ELR (cell line): ENCODE measurements at regions not wholly inside any gene's neighbourhood (a gene's known extent, or its start where the extent isn't known, plus 50 kb on each side); places are given as distances from the start of the nearest gene placed in this dataset.
A peak's percentile ranks its signal among the peaks of the same experiment; 100 is the strongest.

Experiments used
- DNase-seq: peaks from one replicate; pipeline ENCODE4 v3.0.0-alpha.2; 2015; ENCODE audit warnings: low read depth

DNA sequence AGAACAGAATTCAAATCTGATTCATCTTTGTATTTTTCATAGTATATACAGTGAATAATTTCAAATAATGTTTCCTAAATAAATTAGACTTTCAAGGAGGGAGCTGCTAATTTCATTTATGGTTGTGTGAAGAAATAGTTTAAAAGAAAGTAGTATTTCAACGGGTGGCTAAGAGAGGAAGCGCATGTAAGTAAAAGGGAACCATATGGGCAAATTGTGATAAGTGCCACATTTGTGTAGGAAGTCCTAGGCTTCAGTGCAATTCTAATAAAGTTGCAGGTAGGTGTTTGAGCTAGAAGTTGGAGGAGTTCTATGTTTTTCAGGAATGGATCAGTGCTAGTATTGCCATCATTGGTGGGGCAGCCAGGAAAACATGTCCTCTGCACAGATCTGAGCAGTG is 178.8 kb upstream of the PRDM1 start:
- no peak for DNase-seq

DNA sequence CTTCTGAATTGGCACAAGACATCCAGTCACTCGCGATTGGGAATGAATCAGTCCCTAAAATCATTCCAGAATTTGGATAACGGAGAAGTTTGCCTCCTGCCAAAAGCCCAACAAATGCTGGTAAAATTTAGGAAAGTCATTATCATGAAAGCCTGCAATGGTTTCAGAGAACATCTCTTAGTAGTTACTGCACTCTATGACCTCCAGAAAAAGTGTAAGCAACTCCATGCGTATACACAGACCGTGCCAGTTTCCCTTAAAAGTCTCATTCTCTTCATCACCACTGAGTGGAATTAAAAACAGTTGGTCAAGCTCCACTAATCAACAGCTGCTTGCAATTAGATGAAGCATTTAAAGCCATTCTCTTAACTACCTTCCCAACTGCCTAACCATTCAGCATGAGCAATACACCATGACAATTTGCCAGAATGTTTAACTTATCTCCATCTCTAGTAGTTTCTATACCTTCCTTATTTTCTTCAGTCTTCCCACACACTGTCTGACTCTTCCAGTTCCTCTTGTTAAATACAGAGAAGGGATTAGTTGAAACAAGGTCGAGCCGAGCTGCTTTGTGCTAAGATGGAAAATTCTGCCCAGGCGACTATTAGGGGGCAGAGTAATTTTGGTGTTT is 183.6 kb upstream of the PRDM1 start:
- no peak for DNase-seq

DNA sequence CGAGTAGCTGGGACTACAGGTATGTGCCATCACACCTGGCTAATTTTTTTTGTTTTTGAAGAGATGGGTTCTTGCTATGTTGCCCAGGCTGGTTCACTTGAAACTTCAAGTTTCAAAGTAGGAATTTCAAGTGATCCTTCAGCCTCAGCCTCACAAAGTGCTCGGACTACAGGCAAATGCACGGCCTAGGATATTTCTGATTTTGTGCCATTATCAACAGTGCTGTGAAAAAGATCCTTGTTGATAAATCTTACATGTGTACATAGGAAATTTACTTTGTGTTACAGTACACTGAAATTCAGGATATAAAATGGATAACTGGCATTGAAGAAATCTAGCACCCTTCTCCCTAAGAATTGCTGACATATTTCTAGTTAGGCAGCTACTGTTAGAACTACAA is 184.6 kb upstream of the PRDM1 start:
- DNase-seq, result no peak

DNA sequence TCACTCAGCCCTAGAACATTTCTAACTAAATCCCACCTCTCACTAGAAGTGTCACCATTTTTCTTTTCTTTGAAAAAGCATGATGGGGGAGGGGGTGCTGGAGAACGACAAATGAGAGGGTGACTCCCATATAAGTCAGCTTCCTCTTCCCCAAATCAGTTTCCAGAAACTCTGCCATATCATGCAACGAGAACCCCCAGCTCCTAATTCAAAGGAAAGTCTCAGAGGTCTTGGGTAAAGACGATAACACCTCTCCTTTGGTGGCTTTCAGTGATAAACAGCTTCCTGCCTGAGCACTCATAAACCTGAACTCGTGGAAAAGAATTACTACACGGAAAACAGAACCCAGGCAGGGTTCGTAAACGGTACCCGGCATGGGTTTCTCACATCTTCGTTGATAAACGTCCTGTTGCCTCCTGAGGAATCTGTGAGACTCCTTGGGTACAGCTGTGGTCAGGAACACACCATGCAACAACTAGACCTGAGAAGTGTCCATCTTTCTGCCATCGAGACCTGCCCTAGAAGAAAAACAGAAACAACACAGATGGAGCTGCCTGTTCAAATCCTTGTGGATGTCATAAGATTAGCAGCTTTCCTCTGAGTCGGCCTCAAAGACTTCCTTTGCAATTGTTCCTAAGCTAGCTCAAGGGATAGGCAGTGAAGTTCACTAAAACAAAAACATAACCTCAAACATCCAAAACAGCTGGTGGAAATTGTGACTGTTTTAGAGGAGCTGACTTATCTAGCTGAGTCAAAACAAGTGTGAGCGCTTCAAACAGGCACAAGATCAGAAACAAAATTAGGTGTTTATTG is 185.8 kb upstream of the PRDM1 start:
- DNase-seq, result peak; percentile 58

DNA sequence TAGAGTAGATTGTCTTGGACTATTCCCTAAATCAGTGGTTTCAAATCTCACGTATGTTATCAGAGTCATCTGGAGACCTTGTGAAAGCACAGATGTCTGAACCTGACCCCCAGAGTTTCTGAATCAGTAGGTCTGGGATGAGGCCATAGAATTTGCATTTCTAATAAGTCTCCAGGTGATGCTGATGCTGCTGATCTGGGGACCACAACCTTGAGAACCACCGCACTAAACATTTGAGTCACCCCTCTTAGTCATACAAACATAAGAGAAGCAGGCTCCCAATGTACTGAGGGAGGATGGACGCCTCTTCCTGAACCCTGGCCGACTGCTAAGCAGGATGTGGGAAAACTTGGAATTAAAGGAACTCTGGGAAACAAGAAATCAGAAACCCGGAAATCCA is 187.8 kb upstream of the PRDM1 start:
- peak; percentile 98 for DNase-seq

DNA sequence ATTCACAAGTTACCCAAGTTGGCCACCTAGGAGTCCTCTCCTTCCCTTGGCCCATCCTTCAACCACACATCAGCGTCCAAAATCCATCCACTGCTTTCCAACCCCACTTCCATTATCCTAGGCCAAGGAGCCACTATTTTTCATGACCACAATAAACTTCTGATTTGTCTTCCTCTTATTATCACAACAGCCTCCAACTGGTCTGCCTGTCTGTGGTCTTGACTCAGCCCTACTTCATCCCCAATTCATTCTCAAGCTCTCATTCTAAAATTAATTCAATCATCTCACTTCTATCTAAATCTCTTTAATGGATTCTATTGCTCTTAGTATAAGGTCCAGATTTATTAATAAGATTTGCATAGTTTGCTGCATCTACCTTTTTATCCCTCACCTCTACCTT is 189.0 kb upstream of the PRDM1 start:
- DNase-seq, result peak; percentile 14

DNA sequence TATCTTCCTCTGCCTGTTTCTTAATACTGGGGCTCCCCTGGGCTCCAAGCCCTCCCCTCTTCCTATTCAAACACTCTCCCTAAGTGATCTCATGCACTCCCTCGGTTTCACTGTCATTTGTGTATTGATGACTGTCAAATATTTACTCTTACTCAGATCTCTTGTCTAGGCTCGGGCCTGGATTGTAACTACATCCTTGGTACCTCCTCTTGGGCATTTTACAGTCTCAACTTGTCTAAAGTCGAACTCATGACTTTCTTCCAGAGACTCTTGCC is 189.4 kb upstream of the PRDM1 start:
- DNase-seq, result no peak

DNA sequence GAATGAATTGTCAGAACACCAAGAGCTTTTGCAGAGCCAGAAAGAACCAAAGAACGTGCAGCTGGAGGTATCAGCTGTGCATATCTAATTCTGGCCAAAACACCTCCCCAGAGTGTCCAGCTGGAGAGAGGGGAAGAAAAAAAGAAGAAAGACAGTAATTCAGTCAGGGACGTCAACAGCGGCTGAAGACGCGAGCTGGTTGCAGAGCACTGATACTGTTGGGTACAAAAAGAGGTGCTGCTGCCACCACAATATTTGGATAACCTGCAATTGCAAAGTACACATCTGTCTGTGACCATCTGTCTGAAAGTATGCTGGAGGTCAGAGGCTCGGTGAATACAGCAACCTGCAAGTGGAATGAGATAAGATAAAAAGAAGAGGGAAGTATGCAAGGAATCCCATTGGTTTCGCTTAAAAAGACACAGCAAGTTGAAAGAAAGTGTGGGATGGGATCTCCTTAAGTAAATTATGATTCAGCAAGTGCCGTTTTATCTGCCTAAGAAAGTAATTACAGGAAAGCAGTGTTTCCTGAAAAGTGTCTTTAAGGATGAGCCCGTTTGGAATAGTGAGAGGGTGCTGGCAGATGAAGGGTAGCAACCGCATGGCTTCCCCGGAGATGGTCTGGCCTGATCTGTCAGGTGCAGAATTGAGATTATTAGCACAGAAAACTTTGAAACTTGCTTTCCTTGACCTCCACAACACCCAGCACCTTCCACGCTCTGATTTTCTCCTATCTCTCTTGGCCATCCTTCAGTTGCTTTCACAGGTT is 189.9 kb upstream of the PRDM1 start:
- DNase-seq, result no peak

DNA sequence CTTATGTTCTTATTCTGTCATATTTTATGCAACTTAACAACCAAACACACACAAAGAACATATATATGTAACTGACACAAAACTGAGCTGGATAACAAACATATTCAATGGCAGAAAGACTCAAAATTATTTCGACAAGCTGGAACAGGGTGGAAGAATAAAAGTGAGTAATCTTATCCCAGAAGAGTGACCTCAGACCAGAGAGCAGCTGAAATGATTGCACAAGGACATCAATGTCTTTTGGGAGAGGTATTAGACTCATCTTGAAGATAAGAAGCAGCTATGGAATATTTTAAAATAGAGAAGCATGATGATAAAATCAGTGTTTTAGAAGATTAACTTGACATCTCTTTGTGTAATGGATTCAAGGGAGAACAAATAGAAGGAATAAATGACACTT is 191.6 kb upstream of the PRDM1 start:
- DNase-seq, result no peak

DNA sequence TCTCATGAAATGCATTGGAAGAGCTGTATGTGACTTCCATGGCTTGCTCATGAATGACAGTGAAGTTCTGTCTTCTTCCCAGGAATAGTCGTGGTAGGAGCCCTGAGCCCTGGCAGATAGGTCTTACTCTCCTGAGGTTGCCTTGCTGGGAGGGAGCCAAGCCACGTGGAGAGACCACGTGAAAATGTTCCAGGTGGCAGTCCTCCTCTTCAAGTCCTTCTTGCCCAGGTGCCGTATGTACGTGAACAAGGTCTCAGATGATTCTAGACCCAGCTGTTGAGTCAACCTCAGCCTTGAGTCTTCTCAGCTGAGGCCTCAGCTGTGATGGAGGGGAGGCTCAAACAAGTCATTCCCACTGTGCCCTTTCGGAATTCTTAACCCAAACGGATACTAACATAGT is 192.4 kb upstream of the PRDM1 start:
- DNase-seq, result no peak

DNA sequence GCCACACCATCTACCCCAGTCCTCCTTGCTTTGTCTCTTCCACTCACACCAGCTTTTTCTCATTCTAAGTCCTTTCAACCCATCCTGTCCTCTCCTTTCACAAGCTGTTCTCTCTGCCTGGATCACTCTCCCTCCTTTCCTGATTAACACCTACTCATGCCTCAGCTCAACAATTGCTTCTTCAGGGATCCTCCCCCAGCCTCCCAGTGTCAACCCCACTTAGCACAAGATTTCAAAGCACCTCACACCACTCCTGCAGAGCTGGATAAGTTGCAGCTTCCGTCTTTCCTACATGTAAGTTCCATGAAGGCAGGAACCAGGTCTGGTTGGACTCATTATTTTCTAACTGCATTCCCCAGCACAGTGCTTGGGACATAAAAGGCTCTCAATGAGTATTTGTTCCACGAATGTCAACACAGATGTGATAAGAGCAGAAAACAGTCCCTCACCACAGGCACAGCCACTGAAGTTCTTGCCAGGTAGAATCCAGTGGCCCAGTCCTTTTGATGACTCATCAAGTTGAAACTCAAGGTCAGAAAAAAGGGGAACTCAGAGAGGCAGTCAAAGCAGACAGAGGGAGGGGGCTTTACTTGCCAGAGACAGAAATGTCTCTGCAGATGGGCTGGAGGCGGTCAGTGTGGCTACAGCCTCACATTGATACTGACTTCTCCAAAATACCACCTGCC is 193.4 kb upstream of the PRDM1 start:
- DNase-seq, result no peak

DNA sequence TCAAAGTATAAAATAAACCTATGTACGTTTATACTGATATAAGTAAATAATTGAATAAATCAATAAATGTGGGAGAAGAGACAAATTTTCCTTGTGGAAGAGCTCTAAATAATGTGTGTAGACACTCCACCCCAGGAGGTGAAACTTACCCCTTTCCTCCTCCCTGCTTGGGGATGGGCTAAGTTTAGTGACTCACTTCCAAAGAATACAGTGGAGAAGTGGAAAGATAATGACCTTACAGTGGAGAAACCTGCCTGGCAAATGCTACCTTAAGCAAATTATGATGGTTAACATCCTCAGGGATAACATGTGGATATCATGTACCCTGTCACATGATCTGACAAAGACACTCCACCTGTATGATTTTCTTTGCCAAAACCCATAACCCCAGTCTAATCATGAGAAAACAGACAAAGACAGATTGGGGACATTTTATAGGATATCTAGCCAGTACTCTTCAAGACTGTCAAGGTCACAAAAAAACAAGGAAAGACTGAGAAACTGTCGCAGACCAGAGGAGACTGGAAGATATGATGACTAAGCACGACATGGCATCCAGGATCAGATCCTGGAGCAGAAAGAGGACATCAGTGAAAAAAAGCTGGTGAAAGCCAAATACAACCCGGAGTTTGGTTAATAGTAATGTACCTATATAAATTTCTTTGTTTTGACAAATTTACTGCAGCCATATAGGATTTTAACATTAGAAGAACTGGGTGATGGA is 195.5 kb upstream of the PRDM1 start:
- DNase-seq, result peak; percentile 42

DNA sequence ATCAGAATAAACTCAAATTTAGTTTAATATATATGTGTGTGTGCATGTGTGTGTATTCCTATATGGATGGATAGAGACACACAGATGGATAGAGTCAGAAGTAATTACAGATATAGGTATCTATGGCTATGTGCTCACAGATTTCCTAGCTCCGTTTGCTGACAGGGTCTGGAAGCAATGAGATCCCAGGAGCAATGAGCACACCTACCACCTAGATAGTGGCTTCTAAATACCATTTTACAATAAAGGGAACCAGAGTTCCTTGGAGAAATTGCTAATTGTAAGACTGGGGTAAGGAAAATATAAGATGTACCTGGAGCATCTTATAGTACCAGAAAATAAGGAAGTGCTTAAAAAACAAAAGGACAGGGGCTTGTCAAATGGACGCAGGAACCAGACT is 196.2 kb upstream of the PRDM1 start:
- no peak for DNase-seq

DNA sequence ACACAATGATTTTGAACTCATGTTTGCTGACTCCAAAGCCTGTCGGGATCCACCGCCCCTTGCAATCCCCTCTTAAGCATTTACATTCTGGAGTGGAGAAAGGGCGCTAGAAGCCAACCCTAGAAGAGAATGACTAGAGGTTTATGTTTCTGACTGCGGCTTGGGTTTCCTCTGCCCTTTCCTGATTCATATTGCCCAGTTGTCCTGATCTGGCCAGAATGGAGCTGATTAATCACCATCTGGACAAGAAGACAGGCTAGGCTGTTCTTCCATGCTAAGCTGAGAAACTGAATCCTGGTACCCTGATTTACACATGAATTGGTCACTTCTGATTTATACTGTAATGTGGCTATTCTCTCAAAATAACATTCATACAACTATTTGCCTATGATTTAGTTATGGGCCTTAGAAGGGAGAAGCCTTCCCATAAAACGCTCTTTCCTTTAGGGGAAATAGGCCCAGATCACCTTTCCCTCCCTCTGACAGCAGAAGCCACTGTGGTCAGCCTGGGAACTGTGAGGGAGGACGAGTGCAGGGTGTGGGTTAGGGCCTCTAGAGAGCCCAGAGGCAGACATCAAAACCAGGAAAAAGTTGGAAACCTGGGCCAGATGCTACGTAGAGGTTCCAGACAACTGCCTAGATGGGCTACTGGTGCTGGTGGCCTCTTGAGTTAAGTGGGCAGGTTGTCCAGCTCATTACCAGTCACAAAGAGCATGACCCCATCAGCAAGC is 199.2 kb upstream of the PRDM1 start:
- DNase-seq, result peak; percentile 16

DNA sequence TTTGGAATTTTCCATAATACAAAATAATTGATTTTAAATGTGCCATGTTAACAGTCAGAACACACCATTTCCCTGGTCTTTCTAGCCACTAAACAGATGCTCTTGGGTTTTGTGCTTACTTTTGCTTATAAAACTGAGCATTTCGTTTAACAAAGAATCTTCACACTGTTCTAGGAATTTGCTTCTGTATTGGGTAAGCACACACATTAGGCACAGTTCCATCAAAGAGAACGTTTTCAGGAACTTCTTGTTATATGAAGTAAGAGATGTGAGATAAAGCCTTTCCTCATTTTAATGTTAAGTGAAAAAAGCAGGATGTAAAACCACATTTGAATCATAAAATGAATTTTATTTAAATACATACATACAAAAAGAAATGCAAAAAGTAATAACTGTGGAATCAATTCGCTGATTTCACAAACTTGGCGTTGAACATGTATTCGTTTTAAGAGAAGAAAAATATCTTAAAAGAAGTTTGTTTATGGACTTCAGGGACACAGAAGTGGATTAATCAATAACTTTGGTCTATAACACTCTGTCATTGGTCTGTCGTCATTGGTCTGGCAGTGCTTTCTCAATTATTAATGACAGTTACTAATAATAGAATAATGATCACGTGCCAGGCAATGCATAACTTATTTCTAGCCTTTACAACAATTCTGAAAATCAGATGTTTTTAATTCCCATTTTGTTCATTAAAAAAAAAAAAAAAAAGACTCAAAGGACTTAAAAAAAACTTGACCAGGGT is 199.9 kb upstream of the PRDM1 start:
- DNase-seq, result no peak

DNA sequence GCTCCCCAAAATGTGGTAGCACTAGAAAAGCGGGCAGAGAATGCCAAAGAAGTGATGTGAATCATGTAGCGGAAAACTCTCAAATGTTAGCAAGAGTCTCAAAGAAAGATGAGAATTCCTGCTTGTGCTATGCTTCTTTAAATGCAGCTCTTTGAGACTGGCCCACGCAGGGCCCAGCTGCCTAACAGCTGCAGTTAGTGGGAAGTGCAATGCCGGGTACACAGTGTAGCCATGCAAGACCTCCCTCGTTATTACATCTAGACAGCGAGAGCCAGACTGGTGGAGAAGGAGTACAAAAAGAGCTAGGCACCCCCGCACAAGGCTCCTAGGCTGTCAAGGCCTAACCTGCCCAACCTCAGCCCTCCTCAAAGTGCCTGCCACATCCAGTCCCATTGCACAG is 201.7 kb upstream of the PRDM1 start:
- DNase-seq, result no peak

DNA sequence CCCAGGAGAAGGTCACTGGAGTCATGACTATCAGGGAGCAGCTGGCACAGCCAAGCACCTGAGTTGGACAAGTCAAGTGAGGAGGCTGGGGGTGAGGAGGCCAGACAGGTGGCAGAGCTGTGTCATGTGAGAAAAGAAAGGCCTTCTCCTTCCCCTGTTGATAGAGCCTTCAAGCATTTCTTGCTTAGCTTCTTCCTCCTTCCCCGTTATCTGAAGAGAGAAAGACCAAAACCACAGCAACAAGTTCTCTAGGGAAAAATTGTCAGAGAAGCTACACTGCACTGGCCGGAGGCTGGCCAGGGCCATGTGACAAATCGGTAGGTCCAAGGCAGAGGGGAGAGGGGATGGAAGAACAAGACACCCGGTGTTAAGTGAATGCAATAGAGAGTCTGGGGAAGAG is 202.1 kb upstream of the PRDM1 start:
- DNase-seq, result no peak

DNA sequence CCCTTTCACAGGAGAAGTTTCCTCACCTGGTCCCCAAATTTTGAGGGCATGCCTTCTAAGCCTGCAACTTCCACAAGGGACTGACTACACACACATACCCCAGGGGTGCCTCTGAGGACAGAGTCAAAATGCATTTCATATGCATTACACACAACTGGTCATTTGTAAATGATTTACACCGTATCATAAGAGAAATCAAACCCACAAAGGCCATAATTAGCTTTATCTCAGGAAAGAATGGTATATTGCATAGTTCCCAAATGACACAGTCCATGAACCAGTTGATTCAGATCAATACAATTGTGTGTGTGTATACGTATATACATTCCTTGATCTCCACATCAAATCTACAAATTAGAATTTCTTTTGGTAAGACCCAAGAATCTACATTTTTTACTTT is 203.3 kb upstream of the PRDM1 start:
- peak; percentile 30 for DNase-seq

DNA sequence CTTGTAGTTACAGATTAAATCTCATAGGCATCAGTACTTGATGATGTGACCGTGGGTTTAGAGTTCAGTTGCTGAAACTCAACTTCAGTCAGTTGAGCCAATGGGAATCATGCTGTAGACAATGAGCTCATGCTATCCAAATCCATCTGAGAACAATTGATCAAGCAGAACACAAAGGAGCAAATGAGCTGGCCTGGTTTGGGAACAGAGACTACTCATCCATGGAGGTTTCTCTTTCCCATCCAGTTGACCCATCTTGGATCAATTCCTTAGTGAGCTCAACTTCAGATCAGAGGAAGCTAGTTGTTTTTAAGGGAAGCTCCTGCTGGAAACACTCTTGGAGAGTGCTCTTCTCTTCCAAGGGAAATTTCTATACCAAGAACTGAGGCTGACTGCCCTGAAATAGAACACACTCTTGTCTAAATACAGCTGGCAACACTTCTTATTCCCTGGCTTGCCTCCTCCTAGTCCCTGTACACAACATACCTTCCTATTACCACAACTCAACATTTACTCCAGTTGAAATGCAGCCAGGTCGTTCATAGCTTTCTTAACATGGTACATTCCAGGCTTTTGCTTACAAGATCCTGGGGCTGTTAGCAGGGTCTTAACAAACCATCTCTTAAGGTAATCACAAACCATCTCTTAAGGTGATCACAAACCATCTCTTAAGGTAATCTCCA is 203.9 kb upstream of the PRDM1 start:
- DNase-seq, result no peak

DNA sequence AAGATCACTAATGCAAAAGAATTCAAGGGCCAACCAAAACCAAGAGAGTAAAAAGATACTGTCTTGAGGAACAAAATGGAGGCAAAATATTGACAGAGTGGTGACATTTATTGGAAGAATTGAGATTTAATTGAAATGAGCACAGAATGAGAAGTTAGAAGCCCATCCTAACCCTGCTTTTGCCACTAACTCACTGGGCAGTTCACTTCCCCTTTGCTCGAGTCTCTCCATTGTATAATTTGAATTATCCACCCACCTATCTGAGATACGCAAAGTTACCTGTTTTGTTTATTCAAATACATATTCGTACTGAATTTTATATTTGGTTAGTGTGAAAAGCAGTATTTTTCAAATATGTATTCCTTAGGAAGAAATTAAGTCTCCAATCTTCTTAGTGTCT is 204.5 kb upstream of the PRDM1 start:
- DNase-seq, result no peak
